Caki2 (cell line): ENCODE measurements at regions not wholly inside any gene's neighbourhood (a gene's known extent, or its start where the extent isn't known, plus 50 kb on each side); places are given as distances from the start of the nearest gene placed in this dataset.

ENCODE experiments used
- DNase-seq: peaks from one replicate; pipeline ENCODE4 v3.0.0-alpha.2; 2015; ENCODE audit warnings: low read depth
- in situ Hi-C: cut with HindIII; loops from 2 replicates; pipeline ENCODE4 v1.10.0; 2016; ENCODE audit warnings: low sequenced_read_pairs, low pct_unique_long_range_greater_than_20kb, mixed read lengths

GRCh38 chr16:11401161-11402050 is 56.1 kb downstream of the RMI2 start:
- DNase-seq: no peak
- in situ Hi-C loops: no loop called here

DNA sequence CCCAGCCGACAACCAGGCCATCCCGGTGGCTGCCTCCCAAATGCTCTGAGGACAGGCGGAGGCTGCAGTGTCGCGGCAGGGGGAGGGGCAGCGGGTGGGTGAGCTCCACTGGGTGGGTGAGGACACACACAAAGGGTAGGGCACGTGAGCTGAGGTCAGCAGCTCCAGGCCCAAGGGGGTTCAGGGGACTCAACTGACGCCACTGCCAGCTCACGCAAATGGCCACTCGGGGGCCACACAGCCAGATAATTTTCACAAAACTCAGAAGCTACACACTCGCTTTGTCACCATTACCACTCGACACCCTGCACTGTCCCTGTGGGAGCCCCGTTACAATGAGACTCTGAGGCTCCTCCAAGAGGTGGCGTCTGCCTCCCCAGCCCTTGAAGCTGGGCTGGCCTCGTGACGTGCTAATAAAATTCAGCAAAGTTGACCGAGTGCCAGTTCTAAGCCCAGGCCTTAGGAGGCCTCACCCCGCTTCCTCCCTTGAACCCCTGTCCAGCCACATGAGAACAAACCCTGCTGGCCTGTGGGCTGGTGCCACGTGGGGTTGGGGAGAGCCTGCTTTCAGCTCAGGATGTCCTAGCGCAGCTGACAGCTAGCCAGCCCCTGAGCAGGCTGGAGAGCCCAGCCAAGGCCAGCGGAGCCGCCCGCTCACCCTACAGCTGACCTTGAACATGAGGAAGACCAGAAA is 56.9 kb downstream of the RMI2 start:
- no peak for DNase-seq
- in situ Hi-C loops: no loop called here

GRCh38 chr16:11402745-11403533 is 57.7 kb downstream of the RMI2 start:
- in situ Hi-C loops: no loop called here

DNA sequence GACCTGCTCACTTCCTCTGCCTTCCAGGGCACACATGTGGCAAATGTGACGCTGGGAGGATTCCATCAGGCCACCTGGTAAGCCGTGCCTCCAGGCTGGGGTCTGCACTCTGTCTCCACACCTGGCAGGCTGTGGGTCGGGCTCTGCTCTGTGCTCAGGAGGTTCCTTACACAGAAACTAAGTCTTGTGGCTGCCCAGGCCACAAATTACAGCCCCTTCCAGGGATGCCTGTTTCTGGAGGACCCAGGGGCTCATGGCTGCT is 58.2 kb downstream of the RMI2 start:
- DNase-seq: no peak
- in situ Hi-C loops: no loop called here

More at GRCh38 chr16:11402745-11403533, 57.7 kb downstream of the RMI2 start:
- no peak for DNase-seq

DNA sequence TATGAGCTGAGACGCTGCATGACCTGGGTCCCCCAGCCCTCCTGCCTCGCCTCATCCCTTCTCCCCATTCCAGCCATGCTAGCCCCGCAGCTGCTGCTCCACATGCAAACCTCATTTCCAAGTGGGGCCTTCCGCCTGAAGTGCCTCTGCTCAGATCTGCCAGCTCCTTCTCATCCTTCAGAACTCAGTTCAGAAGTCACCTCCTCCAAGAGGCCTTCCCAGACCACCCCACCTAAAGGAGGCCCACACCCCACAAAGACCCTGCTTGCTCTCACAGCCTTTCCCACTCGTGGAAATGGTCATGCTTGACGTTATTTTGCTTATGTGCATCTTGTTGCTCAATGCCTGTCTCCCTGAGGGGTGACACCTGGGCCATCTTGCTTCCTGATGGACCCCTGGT is 58.7 kb downstream of the RMI2 start:
- in situ Hi-C loops: no loop called here
- no peak for DNase-seq

GRCh38 chr16:11404603-11405002 is 59.3 kb downstream of the RMI2 start:
- DNase-seq: no peak
- in situ Hi-C loops: no loop called here

DNA sequence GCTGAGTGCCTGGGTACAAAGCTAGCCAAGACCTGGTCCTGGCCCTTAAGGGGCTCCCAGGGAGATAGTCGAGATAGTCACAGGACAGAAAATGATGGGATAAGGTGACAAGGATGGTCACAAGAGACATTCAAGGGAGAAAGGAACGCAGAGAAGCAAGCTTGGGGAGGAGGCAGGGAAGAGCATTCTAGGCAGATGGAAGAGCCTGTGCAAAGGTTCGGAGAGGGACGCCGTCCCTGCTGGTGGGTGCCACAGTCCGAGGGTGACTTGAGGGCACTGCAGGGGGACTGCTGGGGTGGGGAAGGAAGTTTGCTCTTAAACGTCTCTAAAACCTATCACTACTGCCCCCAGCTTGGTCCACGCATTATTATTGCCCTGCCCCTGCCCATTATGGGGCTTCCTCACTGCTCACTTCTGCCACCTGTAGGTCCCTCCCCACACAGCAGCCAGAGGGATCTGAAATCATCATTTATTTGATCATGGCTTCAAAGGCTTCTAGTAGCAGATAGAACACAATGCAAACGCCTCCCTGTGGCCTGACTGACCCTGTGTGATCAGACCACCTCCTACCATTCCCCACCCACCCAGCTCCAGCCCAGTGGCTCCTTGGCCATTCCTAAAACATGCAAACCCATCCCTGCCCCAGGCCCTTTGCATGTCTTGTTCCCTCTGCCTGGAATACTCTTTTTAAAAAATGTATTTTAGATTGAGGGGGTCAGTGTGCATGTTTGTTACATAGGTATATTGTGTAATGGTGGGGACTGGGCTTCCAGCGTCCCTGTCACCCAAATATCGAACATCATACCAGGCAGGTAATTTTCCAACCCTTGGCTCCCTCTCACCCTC is 60.3 kb downstream of the RMI2 start:
- DNase-seq: no peak
- in situ Hi-C loops: no loop called here

DNA sequence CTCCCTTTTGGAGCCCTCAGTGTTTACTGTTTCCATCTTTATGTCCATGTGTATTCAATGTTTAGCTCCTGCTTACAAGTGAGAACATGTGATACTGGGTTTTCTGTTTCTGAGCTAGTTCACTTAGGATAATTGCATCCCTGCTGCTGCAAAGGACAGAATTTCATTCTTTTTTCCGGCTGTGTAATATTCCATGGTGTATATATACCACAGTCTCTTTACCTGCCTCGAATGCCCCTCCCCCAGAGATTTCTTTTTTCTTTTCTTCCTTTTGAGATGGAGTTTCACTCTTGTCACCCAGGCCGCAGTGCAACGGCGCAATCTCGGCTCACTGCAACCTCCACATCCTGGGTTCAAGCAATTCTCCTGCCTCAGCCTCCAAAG is 60.9 kb downstream of the RMI2 start:
- DNase-seq: no peak
- in situ Hi-C loops: no loop called here

- in situ Hi-C loops: no loop called here
- DNase-seq: peak; percentile 78
These were observed 62.1 kb downstream of the RMI2 start for GRCh38 chr16:11407047-11407982.

- in situ Hi-C loops: no loop called here
- DNase-seq: no peak
These were observed 63.0 kb downstream of the RMI2 start for GRCh38 chr16:11408216-11408615.

DNA sequence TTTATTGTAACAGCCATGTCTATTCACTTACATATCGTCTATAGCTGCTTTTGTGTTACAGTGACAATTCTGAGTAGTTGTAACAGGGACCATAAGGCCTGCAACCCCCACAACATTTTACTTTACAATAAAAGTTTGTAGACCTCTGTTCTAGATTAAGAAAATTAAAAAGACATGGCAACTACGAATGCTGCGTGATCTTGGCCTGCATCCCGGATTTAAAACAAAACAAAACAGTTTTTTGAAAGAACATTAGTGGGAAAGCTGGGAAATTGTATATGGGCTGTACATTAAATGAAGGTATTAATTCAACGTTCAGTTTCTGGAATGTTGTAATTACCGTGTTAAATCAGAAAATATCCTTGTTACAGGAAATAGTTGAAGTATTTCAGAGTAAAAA is 64.1 kb downstream of the RMI2 start:
- no peak for DNase-seq
- in situ Hi-C loops: no loop called here

- peak; percentile 68 for DNase-seq
- in situ Hi-C loops: no loop called here
These were observed 65.3 kb downstream of the RMI2 start for GRCh38 chr16:11410376-11411058.

DNA sequence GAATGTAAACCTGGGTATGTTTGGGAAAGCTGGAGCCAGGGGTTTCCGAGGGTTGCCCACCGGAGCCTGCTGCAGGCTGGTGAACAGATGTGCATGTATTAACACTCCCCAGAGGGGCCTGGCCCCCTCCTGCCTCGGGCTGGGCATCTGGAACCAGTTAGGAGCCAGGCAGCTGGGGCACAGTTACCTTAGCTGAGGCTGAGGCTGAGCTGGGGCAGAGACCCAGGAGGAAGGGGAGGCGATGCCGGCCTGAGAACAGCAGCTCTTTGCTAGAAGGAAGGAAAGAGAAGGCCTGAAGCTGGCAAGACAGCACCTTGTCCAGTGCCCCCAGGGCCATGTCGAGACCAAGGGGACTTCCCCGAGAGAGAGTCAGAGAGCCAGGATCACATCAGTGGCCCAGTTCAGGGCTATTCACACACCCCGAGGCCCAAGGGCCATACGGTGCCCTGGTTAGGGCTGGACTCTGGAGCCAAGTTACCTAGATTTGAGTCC is 65.8 kb downstream of the RMI2 start:
- no peak for DNase-seq
- in situ Hi-C loops: no loop called here

- in situ Hi-C loops: no loop called here
These were observed 67.1 kb downstream of the RMI2 start for GRCh38 chr16:11412175-11412904.

GRCh38 chr16:11412965-11413887 is 68.0 kb downstream of the RMI2 start:
- DNase-seq: no peak
- in situ Hi-C loops: no loop called here

More at GRCh38 chr16:11412175-11412904, 67.1 kb downstream of the RMI2 start:
- no peak for DNase-seq
